Umbilical cord (tissue), 1 donor: ENCODE measurements at regions not wholly inside any gene's neighbourhood (a gene's known extent, or its start where the extent isn't known, plus 50 kb on each side); places are given as distances from the start of the nearest gene placed in this dataset.

Source experiments
- DNase-seq: peaks from one replicate; pipeline ENCODE4 v3.0.0-alpha.2; 2015; ENCODE audit warnings: low spot score

- DNase-seq: no peak
Observed at GRCh38 chr18:46294318-46294717, 190.1 kb downstream of the HAUS1 start.

GRCh38 chr18:46294751-46295150 is 190.6 kb downstream of the HAUS1 start:
- no peak for DNase-seq

DNA sequence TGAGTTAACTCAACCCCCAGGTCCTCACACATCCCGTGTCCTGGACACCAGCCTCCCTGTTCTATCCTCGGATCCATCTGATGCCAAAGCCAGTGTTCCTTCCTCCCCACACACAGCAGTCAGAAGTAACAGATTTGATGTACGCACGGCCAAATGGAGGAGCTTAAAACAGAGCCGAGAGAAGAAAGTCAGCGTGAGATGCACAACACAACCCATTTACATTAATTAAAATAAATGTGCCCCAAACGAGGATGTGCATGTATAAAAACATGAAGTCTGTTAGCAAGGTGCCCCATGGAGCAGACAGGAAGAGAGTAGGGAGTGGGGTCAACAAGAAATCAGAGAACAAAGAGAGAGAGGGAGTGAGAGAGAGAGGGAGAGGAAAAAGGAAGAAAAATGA is 191.2 kb downstream of the HAUS1 start:
- no peak for DNase-seq

DNA sequence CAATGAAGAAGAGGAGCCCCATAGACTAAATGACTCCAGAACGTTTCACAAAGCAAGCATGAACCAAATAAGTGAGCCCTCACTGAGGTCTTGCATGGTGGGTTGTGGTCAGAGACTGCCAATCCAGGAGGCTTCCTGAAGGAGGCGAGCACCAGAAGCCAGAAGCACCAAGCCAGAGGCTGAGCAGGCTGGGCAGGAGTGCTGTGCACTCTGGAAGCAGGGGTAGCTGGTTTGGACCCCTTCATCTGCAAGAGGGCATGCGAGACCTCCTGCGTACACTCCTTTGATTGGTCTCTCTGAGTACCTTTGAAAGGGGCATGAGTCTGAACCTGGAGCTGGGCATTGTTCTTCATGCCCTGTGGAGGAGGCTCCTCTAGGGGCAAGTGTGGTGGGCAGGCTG is 192.5 kb downstream of the HAUS1 start:
- DNase-seq: no peak

DNA sequence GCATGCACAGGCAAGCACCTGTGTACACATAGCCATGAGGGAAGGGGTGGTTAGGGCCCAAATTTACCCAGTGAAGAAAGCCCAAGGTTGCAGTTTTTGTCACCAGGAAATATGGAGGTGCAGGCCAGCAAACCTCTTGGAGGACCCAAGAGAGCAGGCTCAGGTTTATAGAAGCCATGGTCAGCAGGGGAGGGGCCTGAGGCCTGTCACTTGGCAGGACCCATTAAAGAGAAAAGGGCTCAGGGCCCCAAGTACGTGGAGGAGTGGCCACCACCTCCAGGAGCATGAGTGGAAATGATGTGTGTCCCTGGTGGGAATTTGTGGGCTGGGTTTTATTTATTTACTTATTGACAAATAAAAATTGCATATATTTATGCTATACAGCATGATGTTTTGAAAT is 192.9 kb downstream of the HAUS1 start:
- no peak for DNase-seq

DNA sequence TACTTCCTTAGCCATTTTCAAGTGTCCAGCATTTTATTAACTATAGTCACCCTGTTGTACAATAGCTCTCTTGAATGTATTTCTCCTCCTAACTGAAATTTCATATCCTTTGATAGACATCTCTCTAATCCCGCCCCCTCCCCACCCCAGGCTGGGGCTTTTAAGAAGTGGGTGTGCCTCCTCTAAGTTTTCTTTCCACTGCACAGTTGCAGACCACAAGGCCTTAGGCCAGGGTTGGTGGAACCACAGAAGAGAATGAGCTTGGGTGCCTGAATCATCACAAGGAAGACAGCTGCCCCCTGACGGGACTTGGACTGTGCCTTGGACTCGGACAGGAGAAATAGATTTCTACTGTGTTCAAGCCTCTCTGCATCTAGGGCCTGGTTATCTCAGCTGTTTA is 193.4 kb downstream of the HAUS1 start:
- DNase-seq: no peak

DNA sequence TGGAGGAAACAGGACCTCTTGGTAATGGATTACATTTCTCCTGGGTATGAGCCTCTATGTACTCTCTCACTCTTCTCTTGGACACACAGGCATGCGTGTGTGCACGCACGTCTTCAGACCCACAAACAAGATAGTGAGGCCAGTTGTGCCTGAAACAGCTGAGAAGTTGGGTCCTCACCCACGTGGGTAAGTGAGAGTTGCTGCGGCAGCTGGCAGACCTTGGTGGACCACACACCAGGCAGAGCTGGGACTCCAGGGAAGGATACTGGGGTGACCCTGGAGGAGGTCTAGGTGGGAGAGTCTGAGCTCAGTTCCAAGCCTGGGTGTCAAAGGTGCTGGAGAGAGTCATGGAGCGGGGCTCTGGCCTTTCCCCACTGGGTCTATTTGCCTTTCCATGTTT is 194.3 kb downstream of the HAUS1 start:
- DNase-seq: no peak

DNA sequence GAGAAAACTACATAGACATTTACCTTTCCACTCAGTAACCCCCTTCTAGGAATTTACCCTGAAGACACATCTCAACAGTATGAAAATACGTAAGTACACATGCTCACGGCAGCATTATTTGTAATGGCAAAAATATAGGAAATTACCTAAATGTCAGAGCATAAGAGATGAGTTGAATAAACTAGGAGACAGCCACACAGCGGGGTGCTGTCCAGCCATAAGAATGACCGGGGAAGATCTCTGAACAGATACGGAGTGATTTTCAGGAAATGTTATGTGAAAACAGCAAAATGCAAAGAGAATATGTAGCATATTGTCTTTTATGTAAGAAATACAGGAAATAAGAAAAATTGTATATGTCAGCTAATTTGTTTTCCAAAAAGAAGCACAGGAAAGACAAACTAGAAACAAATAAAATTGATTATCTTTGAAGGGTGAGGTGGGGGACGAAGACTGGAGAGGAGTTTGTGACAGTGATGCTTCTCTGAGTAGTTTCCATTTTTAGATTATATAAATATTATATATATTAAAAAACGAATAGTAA is 195.4 kb downstream of the HAUS1 start:
- DNase-seq: no peak

DNA sequence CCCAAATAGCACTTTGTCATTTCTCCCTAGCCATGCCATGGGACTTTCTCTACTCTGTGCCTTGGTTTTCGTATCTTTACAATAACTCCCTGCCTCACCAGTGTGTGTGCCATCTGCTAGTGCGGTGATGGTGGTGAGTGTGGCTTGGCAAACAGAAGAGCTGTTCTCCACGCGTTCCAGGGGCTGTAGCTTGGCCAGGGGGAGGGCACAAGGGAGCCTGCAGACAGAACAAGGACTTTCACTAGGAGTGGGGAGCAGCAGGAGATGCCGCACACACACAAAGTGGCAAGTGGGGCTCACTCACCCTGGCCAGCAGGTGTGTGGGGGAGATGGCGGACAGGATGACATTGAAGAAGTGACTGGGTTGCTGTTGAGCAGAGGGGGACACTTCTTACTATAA is 196.9 kb downstream of the HAUS1 start:
- DNase-seq: no peak

- DNase-seq: no peak
Observed at GRCh38 chr18:46301571-46301970, 197.4 kb downstream of the HAUS1 start.

DNA sequence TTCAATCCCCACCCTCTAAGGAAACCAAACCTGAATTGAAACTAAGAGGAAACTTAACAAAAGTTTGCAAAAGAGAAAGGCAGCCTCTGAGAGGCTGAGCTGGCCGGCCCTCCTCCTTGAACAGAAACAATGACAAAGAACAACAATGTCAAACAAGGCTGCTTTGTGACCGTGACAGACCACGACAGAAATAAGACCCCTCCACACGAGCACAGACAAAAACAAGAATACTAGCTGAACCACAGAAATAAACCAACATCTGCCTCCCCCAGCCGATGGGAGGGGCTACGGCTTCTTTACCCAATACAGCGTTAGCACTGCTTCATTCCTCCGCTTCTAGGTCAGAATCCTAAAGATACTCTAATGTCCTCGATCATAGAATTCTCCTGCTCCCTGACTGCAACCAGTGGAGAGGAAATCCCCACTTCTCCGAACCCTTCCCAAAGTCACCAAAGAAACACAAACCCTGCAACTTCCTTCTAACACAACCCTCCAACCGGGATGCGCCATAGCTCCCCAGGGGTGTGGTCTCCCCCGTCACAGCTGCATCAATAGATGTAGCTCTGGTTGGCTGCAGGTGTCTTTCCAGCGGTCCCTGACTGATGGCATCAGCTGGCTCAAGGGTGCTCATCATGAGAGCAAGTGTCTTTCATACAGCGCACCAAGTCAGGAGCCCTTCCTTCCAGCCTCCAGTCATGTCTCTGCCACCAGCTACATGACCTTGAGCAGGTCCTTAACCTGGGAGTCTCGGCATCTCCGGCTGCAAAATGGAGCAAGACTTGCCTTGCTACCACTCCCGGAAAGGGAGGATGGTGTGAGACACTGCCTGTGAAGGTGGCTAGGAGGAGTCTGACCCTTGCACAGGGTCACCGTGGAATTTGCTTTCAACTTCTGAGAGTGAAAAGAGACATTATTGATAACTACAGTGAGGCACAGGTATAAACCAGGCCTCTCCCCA is 198.6 kb downstream of the HAUS1 start:
- DNase-seq: no peak

DNA sequence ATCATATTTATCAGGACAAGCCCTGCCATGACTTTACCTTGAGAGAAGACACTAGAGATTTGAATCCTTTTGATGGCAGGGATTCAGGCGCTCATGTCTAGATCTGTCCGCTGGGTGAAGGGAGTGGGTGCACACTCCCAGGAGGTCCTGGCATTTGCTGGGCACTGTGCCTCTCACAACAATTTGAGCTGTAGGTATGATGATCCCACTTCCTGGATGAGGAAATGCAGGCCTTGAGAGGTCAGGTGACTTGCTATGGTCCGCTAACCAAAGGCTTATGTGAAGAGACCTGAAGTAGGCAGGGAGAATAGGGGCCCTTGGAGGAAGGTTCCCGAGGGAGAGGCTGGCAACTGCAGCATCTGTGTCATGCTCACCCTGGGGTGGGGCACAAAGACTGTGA is 206.1 kb downstream of the HAUS1 start:
- DNase-seq: no peak

GRCh38 chr18:46310675-46311345 is 206.6 kb downstream of the HAUS1 start:
- no peak for DNase-seq

GRCh38 chr18:46311491-46311890 is 207.3 kb downstream of the HAUS1 start:
- no peak for DNase-seq

GRCh38 chr18:46312221-46312620 is 208.0 kb downstream of the HAUS1 start:
- no peak for DNase-seq

DNA sequence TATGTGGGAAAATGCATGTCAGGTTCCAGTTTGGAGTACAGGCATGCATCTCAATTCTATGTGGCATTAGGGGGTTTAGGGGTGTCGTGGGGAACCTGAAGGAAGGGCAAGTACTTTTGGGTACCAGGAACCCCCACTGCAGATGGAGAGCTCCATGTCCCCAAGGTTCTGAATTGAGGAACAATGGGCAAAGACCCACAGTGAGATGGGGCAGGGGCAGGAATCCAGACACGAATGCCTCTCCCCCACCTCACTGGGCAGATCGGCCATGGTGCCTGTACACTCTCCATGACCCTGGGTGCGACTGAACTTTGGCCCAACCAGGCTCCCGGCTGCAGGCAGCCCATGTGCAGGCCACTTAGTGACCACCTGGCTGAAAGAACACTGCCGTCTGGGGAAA is 209.3 kb downstream of the HAUS1 start:
- DNase-seq: no peak

DNA sequence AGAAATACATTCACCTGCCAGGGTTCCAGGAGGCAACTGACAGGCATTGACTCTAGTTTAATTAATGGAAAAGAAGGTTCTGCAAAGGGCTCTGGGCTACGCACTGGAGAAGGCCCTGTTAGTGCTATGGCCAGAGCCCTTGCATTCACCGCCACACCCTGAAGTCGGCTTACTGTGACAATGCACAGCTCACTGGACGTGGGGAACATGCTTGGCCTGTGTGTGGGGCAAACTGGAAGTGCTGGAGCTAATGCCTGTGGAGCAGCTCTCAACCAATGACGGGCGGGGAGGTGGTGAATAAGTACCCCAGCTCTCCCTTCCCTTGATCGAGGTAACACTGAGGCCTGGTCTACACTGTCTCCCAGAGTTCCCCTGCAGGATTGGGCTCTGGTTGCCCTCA is 209.8 kb downstream of the HAUS1 start:
- DNase-seq: no peak

GRCh38 chr18:46315161-46315560 is 211.0 kb downstream of the HAUS1 start:
- DNase-seq: no peak

GRCh38 chr18:46318356-46318755 is 214.2 kb downstream of the HAUS1 start:
- no peak for DNase-seq

- no peak for DNase-seq
Observed at GRCh38 chr18:46319783-46320182, 215.6 kb downstream of the HAUS1 start.

DNA sequence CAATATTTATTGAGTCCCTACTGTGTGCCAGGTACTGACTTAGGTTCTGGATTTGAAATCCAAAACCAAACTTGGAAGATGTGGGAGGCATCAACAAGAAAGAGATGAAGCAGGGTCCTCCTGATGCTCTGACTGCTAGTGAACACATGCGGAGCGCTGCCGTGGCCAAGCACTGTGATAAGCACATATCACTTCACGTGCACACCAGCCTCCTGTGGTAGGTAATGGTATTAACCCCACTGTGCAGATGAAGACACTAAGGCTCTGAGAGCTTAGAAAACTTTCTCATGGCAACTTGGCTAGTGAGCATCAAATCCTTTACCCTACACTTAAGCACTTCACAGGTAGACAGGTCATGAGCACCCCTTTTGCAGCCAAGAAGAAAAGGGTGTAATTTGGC is 216.1 kb downstream of the HAUS1 start:
- no peak for DNase-seq

- DNase-seq: no peak
Observed at GRCh38 chr18:46320928-46321711, 216.9 kb downstream of the HAUS1 start.
